ENCODE measurements at regions not wholly inside any gene's neighbourhood (a gene's known extent, or its start where the extent isn't known, plus 50 kb on each side); places are given as distances from the start of the nearest gene placed in this dataset.

GRCh38 chr4:1512051-1512737, 106.0 kb upstream of the NKX1-1 start:
- no peaks in the 10 kb centered on the region for H3K4me1 ChIP-seq (ENCODE audit: insufficient read depth, low read length)
- no peak overlapping the region for H3K9ac ChIP-seq (ENCODE audit: low read depth, low read length)
- H3K9me3 ChIP-seq (ENCODE audit: insufficient read depth, low read depth, low read length) = no peaks in the 10 kb centered on the region
- no peaks in the 10 kb centered on the region for H3K36me3 ChIP-seq (ENCODE audit: insufficient read depth, low read length)
- peaks cover 8% of the 10 kb centered on the region for H3K27me3 ChIP-seq (ENCODE audit: insufficient read depth, low read length)
- H3K4me3 ChIP-seq (ENCODE audit: low read length) = no peak overlapping the region
- 89% methylated on average over 29 of the region's 29 CpGs for WGBS
- H3K27ac ChIP-seq (ENCODE audit: low read depth, low read length) = no peak overlapping the region

GRCh38 chr4:1511441-1512041, 105.3 kb upstream of the NKX1-1 start:
- Histone ChIP-seq H3K36me3 (ENCODE audit: insufficient read depth, low read length) (no peaks in the 10 kb centered on the region), H3K4me3 (ENCODE audit: low read length) (no peak overlapping the region), H3K9ac (ENCODE audit: low read depth, low read length) (no peak overlapping the region), H3K4me1 (ENCODE audit: insufficient read depth, low read length) (no peaks in the 10 kb centered on the region), H3K27ac (ENCODE audit: low read depth, low read length) (no peak overlapping the region), H3K27me3 (ENCODE audit: insufficient read depth, low read length) (peaks cover 7% of the 10 kb centered on the region), H3K9me3 (ENCODE audit: insufficient read depth, low read depth, low read length) (no peaks in the 10 kb centered on the region)
- WGBS = 96% methylated on average over 22 of the region's 22 CpGs

- no peak overlapping the region for H3K4me3 ChIP-seq (ENCODE audit: low read length)
- H3K9me3 ChIP-seq (ENCODE audit: insufficient read depth, low read depth, low read length) = no peaks in the 10 kb centered on the region
- no peaks in the 10 kb centered on the region for H3K36me3 ChIP-seq (ENCODE audit: insufficient read depth, low read length)
- no peaks in the 10 kb centered on the region for H3K4me1 ChIP-seq (ENCODE audit: insufficient read depth, low read length)
- peaks cover 7% of the 10 kb centered on the region for H3K27me3 ChIP-seq (ENCODE audit: insufficient read depth, low read length)
- no peak overlapping the region for H3K9ac ChIP-seq (ENCODE audit: low read depth, low read length)
- WGBS = 92% methylated on average over 15 of the region's 15 CpGs
- H3K27ac ChIP-seq (ENCODE audit: low read depth, low read length) = no peak overlapping the region
Observed at GRCh38 chr4:1510931-1511330, 104.7 kb upstream of the NKX1-1 start.

GRCh38 chr4:1509366-1509765, 103.1 kb upstream of the NKX1-1 start:
- no peak overlapping the region for H3K9ac ChIP-seq (ENCODE audit: low read depth, low read length)
- no peaks in the 10 kb centered on the region for H3K4me1 ChIP-seq (ENCODE audit: insufficient read depth, low read length)
- H3K27ac ChIP-seq (ENCODE audit: low read depth, low read length) = no peak overlapping the region
- H3K9me3 ChIP-seq (ENCODE audit: insufficient read depth, low read depth, low read length) = no peaks in the 10 kb centered on the region
- H3K36me3 ChIP-seq (ENCODE audit: insufficient read depth, low read length) = no peaks in the 10 kb centered on the region
- H3K27me3 ChIP-seq (ENCODE audit: insufficient read depth, low read length) = peaks cover 7% of the 10 kb centered on the region
- 86% methylated on average over 9 of the region's 9 CpGs for WGBS
- H3K4me3 ChIP-seq (ENCODE audit: low read length) = no peak overlapping the region

DNA sequence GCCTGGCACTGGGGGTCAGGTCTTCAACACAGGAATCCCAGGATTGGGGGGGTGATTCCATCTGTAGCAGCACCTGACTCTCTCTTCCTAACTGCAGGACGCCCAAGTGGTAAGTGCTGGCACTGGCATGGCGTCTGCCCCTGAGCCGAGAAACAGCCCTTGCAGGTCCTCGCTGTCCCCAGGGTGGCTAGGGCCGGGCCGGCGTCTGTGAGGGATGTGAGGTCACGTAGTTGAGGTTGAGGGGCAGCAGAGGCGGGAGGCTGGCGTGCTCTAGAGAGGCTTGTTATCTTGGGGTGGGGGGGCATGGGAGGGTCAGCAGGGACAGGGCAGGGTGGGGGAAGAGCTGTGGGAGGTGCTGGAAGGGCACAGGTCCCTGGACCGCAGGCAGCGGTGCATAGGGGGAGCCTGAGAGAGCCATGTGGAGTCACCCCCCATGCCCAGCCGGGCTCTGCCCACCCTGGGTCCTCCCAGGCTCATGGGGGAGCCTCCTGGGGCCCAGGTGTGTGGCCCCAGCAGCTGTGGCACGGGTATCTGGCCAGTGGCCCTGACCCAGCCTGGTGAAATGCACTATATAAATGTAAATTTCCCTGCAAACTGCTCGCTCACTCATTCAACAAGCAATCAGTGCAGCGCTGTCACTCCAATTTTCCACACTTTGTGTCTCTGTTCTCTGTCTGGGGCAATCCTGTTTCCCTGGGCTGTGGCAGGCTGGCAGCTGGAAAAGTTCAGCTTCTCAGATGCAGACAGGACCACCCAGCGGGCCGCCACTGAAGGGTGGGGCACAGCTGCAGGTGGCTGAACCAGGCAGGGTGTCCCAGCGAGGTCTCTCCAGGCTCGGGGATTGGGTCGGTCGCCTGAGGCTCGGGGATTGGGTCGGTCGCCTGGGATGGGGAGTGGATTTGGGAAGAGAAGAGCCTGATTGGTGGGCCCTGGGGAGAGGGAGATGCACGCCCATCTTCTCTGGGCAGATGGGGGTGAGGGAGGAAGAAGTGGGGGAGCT, 102.2 kb upstream of the NKX1-1 start:
- Histone ChIP-seq H3K36me3 (ENCODE audit: insufficient read depth, low read length) (no peaks in the 10 kb centered on the region), H3K27ac (ENCODE audit: low read depth, low read length) (no peak overlapping the region), H3K9ac (ENCODE audit: low read depth, low read length) (no peak overlapping the region), H3K4me3 (ENCODE audit: low read length) (no peak overlapping the region), H3K27me3 (ENCODE audit: insufficient read depth, low read length) (peaks cover under 1% of the 10 kb centered on the region), H3K9me3 (ENCODE audit: insufficient read depth, low read depth, low read length) (no peaks in the 10 kb centered on the region), H3K4me1 (ENCODE audit: insufficient read depth, low read length) (no peaks in the 10 kb centered on the region)
- 86% methylated on average over 26 of the region's 26 CpGs for WGBS

DNA sequence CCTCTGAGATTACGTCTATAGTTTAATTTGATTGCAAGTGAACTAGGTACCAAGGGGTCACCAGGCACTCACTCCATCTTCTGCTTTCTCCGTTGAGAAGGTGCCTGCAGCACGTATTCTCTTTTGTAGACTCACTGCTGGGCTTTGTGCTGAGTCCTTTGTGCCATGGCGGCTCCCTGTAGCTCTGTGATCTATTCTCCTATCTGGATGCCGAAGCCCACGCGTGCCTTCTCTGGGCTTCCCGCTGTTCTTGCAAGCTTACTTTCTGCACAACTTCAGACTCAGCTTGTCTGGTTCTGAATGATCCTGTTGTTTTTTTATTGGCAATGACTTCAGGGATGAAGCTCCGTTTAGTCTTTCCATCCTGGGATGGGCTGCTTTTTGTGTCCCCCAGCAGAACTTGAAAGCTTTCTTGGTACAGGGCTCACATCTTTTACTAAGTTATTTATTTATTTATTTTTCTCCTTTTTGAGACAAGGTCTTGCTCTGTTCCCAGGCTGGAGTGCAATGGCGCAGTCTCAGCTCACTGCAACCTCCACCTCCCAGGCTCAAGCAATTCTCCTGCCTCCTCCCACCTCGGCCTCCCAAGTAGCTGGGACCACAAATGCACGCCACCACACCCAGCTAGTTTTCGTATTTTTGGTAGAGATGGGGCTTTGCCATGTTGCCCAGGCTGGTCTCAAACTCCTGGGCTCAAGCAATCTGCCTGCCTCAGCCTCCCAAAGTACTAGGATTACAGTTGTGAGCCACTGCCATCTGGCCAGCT, 100.9 kb upstream of the NKX1-1 start:
- H3K36me3 ChIP-seq (ENCODE audit: insufficient read depth, low read length) = no peaks in the 10 kb centered on the region
- H3K4me1 ChIP-seq (ENCODE audit: insufficient read depth, low read length) = no peaks in the 10 kb centered on the region
- WGBS = 65% methylated on average over 13 of the region's 13 CpGs
- no peaks in the 10 kb centered on the region for H3K9me3 ChIP-seq (ENCODE audit: insufficient read depth, low read depth, low read length)
- H3K27me3 ChIP-seq (ENCODE audit: insufficient read depth, low read length) = no peaks in the 10 kb centered on the region; the same call in 1 of the 2 replicates
- no peak overlapping the region for H3K4me3 ChIP-seq (ENCODE audit: low read length)
- H3K9ac ChIP-seq (ENCODE audit: low read depth, low read length) = no peak overlapping the region
- H3K27ac ChIP-seq (ENCODE audit: low read depth, low read length) = no peak overlapping the region

- WGBS = 81% methylated on average over 24 of the region's 24 CpGs
- no peak overlapping the region for H3K9ac ChIP-seq (ENCODE audit: low read depth, low read length)
Observed at GRCh38 chr4:1505511-1506460, 99.5 kb upstream of the NKX1-1 start.

GRCh38 chr4:1504595-1505500, 98.6 kb upstream of the NKX1-1 start:
- H3K4me3 ChIP-seq (ENCODE audit: low read length) = no peak overlapping the region
- 93% methylated on average over 17 of the region's 17 CpGs for WGBS
- H3K4me1 ChIP-seq (ENCODE audit: insufficient read depth, low read length) = no peaks in the 10 kb centered on the region
- no peaks in the 10 kb centered on the region; the same call in 1 of the 2 replicates for H3K27me3 ChIP-seq (ENCODE audit: insufficient read depth, low read length)
- H3K27ac ChIP-seq (ENCODE audit: low read depth, low read length) = no peak overlapping the region
- H3K9me3 ChIP-seq (ENCODE audit: insufficient read depth, low read depth, low read length) = no peaks in the 10 kb centered on the region
- no peaks in the 10 kb centered on the region for H3K36me3 ChIP-seq (ENCODE audit: insufficient read depth, low read length)
- no peak overlapping the region for H3K9ac ChIP-seq (ENCODE audit: low read depth, low read length)

More at GRCh38 chr4:1505511-1506460, 99.5 kb upstream of the NKX1-1 start:
- Histone ChIP-seq H3K4me1 (ENCODE audit: insufficient read depth, low read length) (no peaks in the 10 kb centered on the region), H3K9me3 (ENCODE audit: insufficient read depth, low read depth, low read length) (no peaks in the 10 kb centered on the region), H3K4me3 (ENCODE audit: low read length) (no peak overlapping the region), H3K27me3 (ENCODE audit: insufficient read depth, low read length) (no peaks in the 10 kb centered on the region; the same call in 1 of the 2 replicates), H3K27ac (ENCODE audit: low read depth, low read length) (no peak overlapping the region), H3K36me3 (ENCODE audit: insufficient read depth, low read length) (no peaks in the 10 kb centered on the region)

DNA sequence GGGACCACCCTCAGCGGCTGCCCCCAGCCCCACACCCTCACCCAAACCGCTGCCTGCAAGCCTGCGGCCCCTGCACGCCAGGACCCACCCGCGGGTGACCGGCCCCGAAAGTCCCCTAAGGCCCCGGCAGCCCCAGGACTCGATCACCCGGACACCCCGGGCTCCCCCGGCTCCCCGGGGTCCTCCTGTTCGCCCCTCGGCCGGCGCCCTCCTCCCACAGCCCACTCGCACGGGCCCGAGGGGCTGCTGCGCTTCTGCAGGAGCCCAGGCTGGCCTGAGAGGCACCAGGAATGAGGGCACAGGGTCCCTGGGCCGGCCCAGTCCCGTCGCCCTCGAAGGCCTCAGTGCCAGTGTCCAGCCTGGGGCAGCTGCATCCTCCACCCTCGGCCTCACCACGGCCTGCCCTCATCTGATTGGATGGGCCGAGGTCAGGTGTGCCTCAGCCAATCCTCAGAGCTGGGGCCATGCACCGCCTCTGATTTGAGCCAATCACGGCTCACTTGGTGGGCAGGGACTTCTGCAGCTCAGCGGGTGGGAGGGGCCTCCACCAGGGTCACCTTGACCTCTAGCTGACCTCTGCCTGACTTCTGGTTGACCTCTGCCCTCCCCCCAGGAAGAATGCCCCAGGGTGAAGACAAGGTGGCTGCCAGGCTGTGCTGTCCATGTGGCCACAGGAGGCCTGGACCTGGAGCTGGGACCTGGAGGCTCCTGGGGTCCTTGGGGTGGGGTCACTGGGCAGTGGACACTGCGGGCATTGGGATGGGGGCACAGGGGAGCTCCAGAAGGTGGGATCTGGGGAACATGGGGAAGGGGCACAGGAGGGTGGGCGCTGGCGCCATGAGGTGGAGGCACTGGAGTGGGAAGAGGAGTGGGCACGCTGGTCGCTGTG, 97.6 kb upstream of the NKX1-1 start:
- H3K27me3 ChIP-seq (ENCODE audit: insufficient read depth, low read length) = no peaks in the 10 kb centered on the region; the same call in 1 of the 2 replicates
- H3K9me3 ChIP-seq (ENCODE audit: insufficient read depth, low read depth, low read length) = no peaks in the 10 kb centered on the region
- H3K4me3 ChIP-seq (ENCODE audit: low read length) = no peak overlapping the region
- H3K4me1 ChIP-seq (ENCODE audit: insufficient read depth, low read length) = no peaks in the 10 kb centered on the region
- no peak overlapping the region for H3K27ac ChIP-seq (ENCODE audit: low read depth, low read length)
- H3K36me3 ChIP-seq (ENCODE audit: insufficient read depth, low read length) = no peaks in the 10 kb centered on the region
- H3K9ac ChIP-seq (ENCODE audit: low read depth, low read length) = no peak overlapping the region
- 94% methylated on average over 37 of the region's 37 CpGs for WGBS

All from HUES64 (cell line).